GM06990 (cell line): ENCODE measurements at regions not wholly inside any gene's neighbourhood (a gene's known extent, or its start where the extent isn't known, plus 50 kb on each side); places are given as distances from the start of the nearest gene placed in this dataset.

Experiments used
- DNase-seq: peaks from one replicate; pipeline ENCODE4 v3.0.0-alpha.2; 2011; ENCODE audit not compliant: insufficient read length; ENCODE audit errors: extremely low read depth
- H3K27me3 ChIP-seq: replicated peaks from 2 replicates; pipeline ENCODE4 v1.6.0; 2011; ENCODE audit warnings: low read length; ENCODE audit not compliant: control insufficient read depth, insufficient read depth
- H3K36me3 ChIP-seq: 2 replicates; pipeline ENCODE4 v1.5.1; 2011; ENCODE audit warnings: low read length; ENCODE audit not compliant: control insufficient read depth, insufficient read depth
- H3K4me3 ChIP-seq: replicated peaks from 2 replicates; pipeline ENCODE4 v1.5.1; 2011; ENCODE audit warnings: low read depth, mild to moderate bottlenecking, control low read depth, low read length
- TF ChIP-seq, protein P1 (sequence below): IDR thresholded peaks from 2 replicates; pipeline ENCODE4 v1.5.1; 2011; ENCODE audit warnings: low read length, control low read depth, mild to moderate bottlenecking, inconsistent platforms; ENCODE audit not compliant: insufficient read depth, poor library complexity, severe bottlenecking

DNA sequence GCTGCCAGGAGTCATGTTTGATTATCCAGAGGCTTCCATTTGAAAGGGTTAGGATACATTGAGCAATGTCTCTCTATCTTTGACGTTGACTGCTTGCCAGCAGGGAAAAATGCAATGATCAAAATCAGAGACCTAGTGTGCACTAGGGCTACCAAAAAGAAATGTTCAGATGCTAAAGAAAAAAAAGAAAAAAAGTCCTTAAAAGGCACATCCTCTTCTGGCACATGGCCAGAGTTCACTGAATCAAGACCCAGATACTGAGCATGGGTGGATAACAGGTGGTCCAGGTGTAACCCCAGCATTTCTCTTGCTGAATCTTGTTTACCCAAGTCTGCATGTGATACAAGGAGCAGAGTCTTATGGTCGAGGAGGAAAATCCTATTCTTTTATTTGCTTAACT lies 899.3 kb downstream of the SORCS3 start:
- Histone ChIP-seq H3K4me3 (no peak overlapping the region), H3K27me3 (no peaks in the 10 kb centered on the region), H3K36me3 (no peaks in the 10 kb centered on the region)
- no peak for DNase-seq
- TF ChIP-seq, protein P1, sequence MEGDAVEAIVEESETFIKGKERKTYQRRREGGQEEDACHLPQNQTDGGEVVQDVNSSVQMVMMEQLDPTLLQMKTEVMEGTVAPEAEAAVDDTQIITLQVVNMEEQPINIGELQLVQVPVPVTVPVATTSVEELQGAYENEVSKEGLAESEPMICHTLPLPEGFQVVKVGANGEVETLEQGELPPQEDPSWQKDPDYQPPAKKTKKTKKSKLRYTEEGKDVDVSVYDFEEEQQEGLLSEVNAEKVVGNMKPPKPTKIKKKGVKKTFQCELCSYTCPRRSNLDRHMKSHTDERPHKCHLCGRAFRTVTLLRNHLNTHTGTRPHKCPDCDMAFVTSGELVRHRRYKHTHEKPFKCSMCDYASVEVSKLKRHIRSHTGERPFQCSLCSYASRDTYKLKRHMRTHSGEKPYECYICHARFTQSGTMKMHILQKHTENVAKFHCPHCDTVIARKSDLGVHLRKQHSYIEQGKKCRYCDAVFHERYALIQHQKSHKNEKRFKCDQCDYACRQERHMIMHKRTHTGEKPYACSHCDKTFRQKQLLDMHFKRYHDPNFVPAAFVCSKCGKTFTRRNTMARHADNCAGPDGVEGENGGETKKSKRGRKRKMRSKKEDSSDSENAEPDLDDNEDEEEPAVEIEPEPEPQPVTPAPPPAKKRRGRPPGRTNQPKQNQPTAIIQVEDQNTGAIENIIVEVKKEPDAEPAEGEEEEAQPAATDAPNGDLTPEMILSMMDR, result no peak

DNA sequence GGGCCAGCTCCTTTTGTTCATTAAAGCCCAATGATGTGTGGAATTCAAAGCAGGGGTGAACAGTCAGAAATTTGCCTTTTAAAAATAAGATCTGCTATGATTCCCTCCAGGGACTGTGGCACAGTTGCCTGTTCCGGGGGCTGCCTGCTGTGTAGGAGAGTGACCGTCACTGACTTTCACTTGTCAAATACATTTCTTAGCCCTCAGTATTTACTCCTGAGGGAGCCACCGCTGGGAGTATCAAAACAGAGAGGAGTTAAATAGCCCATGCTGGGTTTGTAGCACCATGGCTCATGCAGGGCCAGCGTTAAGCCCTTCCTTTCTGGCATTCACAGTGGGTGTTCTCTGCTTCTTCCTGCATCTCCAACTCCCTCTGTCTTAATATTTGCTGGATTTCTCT lies 897.8 kb downstream of the SORCS3 start:
- no peaks in the 10 kb centered on the region for H3K27me3 ChIP-seq
- no peak overlapping the region for H3K4me3 ChIP-seq
- no peak for DNase-seq
- TF ChIP-seq, protein P1, result no peak
- H3K36me3 ChIP-seq, result no peaks in the 10 kb centered on the region

GRCh38 chr10:105535478-105535877 lies 894.4 kb downstream of the SORCS3 start:
- DNase-seq, result no peak
- TF ChIP-seq, protein P1, result no peak

GRCh38 chr10:105534086-105534485 lies 893.0 kb downstream of the SORCS3 start:
- H3K36me3 ChIP-seq, result no peaks in the 10 kb centered on the region
- no peak for DNase-seq
- TF ChIP-seq, protein P1, result no peak

More at GRCh38 chr10:105535478-105535877, 894.4 kb downstream of the SORCS3 start:
- H3K27me3 ChIP-seq, result no peaks in the 10 kb centered on the region
- H3K36me3 ChIP-seq, result no peaks in the 10 kb centered on the region
- no peak overlapping the region for H3K4me3 ChIP-seq

GRCh38 chr10:105516511-105516910 lies 875.4 kb downstream of the SORCS3 start:
- H3K27me3 ChIP-seq, result no peaks in the 10 kb centered on the region
- H3K36me3 ChIP-seq, result no peaks in the 10 kb centered on the region
- TF ChIP-seq, protein P1, result no peak
- no peak for DNase-seq
- H3K4me3 ChIP-seq, result no peak overlapping the region

More at GRCh38 chr10:105534086-105534485, 893.0 kb downstream of the SORCS3 start:
- no peak overlapping the region for H3K4me3 ChIP-seq
- no peaks in the 10 kb centered on the region for H3K27me3 ChIP-seq

GRCh38 chr10:105514106-105514505 lies 873.0 kb downstream of the SORCS3 start:
- TF ChIP-seq, protein P1, result no peak
- DNase-seq, result no peak

More at GRCh38 chr10:105514106-105514505, 873.0 kb downstream of the SORCS3 start:
- Histone ChIP-seq H3K27me3 (no peaks in the 10 kb centered on the region), H3K36me3 (no peaks in the 10 kb centered on the region), H3K4me3 (no peak overlapping the region)
